ENCODE measurements at regions not wholly inside any gene's neighbourhood (a gene's known extent, or its start where the extent isn't known, plus 50 kb on each side); places are given as distances from the start of the nearest gene placed in this dataset.

GRCh38 chr15:96264351-96264798 lies 66.1 kb upstream of the NR2F2 start:
- Mint-ChIP-seq H3K36me3 (ENCODE audit: unreplicated experiment) (no peaks in the 10 kb centered on the region), H3K9me3 (ENCODE audit: unreplicated experiment) (peaks cover 1% of the 10 kb centered on the region), H3K4me1 (ENCODE audit: low read depth, unreplicated experiment) (no peaks in the 10 kb centered on the region), H3K27ac (ENCODE audit: unreplicated experiment) (no peak overlapping the region), H3K4me3 (ENCODE audit: unreplicated experiment) (no peak overlapping the region), H3K27me3 (ENCODE audit: unreplicated experiment) (no peaks in the 10 kb centered on the region)
- DNase-seq: no peak
- TF ChIP-seq CTCF (IDR thresholded peaks at IDR 0.05; ENCODE audit: partially characterized antibody, unreplicated experiment): no peak

- no peak overlapping the region for H3K4me3 Mint-ChIP-seq (ENCODE audit: unreplicated experiment)
- H3K9me3 Mint-ChIP-seq (ENCODE audit: unreplicated experiment): peaks cover 1% of the 10 kb centered on the region
These were observed 65.5 kb upstream of the NR2F2 start for GRCh38 chr15:96264801-96265515.

GRCh38 chr15:96266456-96266855 lies 64.0 kb upstream of the NR2F2 start:
- Mint-ChIP-seq H3K4me3 (ENCODE audit: unreplicated experiment) (no peak overlapping the region), H3K4me1 (ENCODE audit: low read depth, unreplicated experiment) (no peaks in the 10 kb centered on the region), H3K9me3 (ENCODE audit: unreplicated experiment) (no peaks in the 10 kb centered on the region), H3K36me3 (ENCODE audit: unreplicated experiment) (no peaks in the 10 kb centered on the region), H3K27me3 (ENCODE audit: unreplicated experiment) (no peaks in the 10 kb centered on the region), H3K27ac (ENCODE audit: unreplicated experiment) (no peak overlapping the region)
- no peak for DNase-seq
- TF ChIP-seq CTCF (IDR thresholded peaks at IDR 0.05; ENCODE audit: partially characterized antibody, unreplicated experiment): no peak

More at GRCh38 chr15:96264801-96265515, 65.5 kb upstream of the NR2F2 start:
- H3K36me3 Mint-ChIP-seq (ENCODE audit: unreplicated experiment): no peaks in the 10 kb centered on the region
- no peak for TF ChIP-seq CTCF (IDR thresholded peaks at IDR 0.05; ENCODE audit: partially characterized antibody, unreplicated experiment)
- no peak overlapping the region for H3K27ac Mint-ChIP-seq (ENCODE audit: unreplicated experiment)
- H3K4me1 Mint-ChIP-seq (ENCODE audit: low read depth, unreplicated experiment): no peaks in the 10 kb centered on the region
- no peak for DNase-seq
- no peaks in the 10 kb centered on the region for H3K27me3 Mint-ChIP-seq (ENCODE audit: unreplicated experiment)

GRCh38 chr15:96267463-96267862 lies 63.0 kb upstream of the NR2F2 start:
- Mint-ChIP-seq H3K4me1 (ENCODE audit: low read depth, unreplicated experiment) (no peaks in the 10 kb centered on the region), H3K9me3 (ENCODE audit: unreplicated experiment) (no peaks in the 10 kb centered on the region), H3K27me3 (ENCODE audit: unreplicated experiment) (no peaks in the 10 kb centered on the region), H3K27ac (ENCODE audit: unreplicated experiment) (no peak overlapping the region), H3K4me3 (ENCODE audit: unreplicated experiment) (no peak overlapping the region), H3K36me3 (ENCODE audit: unreplicated experiment) (no peaks in the 10 kb centered on the region)
- DNase-seq: no peak
- TF ChIP-seq CTCF (IDR thresholded peaks at IDR 0.05; ENCODE audit: partially characterized antibody, unreplicated experiment): no peak

- DNase-seq: no peak
- Mint-ChIP-seq H3K27me3 (ENCODE audit: unreplicated experiment) (no peaks in the 10 kb centered on the region), H3K4me3 (ENCODE audit: unreplicated experiment) (no peak overlapping the region), H3K36me3 (ENCODE audit: unreplicated experiment) (no peaks in the 10 kb centered on the region), H3K27ac (ENCODE audit: unreplicated experiment) (no peak overlapping the region), H3K4me1 (ENCODE audit: low read depth, unreplicated experiment) (no peaks in the 10 kb centered on the region), H3K9me3 (ENCODE audit: unreplicated experiment) (no peaks in the 10 kb centered on the region)
- TF ChIP-seq CTCF (IDR thresholded peaks at IDR 0.05; ENCODE audit: partially characterized antibody, unreplicated experiment): no peak
These were observed 61.9 kb upstream of the NR2F2 start for GRCh38 chr15:96268442-96269204.

Data from glutamatergic neuron (in vitro differentiated cells).